IPS-18a (cell line): ENCODE measurements at regions not wholly inside any gene's neighbourhood (a gene's known extent, or its start where the extent isn't known, plus 50 kb on each side); places are given as distances from the start of the nearest gene placed in this dataset.

ENCODE experiments used
- H3K27ac ChIP-seq: one replicate; pipeline ENCODE4 v1.5.1; 2013; ENCODE audit warnings: low read length
- H3K27me3 ChIP-seq: one replicate; pipeline ENCODE4 v1.6.1; 2013; ENCODE audit warnings: mild to moderate bottlenecking, low read length; ENCODE audit not compliant: control insufficient read depth, insufficient read depth
- H3K36me3 ChIP-seq: one replicate; pipeline ENCODE4 v1.6.1; 2013; ENCODE audit warnings: low read depth, low read length; ENCODE audit not compliant: control insufficient read depth
- H3K4me1 ChIP-seq: one replicate; pipeline ENCODE4 v1.6.1; 2013; ENCODE audit warnings: low read depth, low read length; ENCODE audit not compliant: control insufficient read depth
- H3K4me3 ChIP-seq: one replicate; pipeline ENCODE4 v1.5.1; 2013; ENCODE audit warnings: low read length
- H3K9ac ChIP-seq: one replicate; pipeline ENCODE4 v1.6.1; 2013; ENCODE audit warnings: mild to moderate bottlenecking, low read length, moderate library complexity
- H3K9me3 ChIP-seq: one replicate; pipeline ENCODE4 v1.6.1; 2013; ENCODE audit warnings: low read depth, low read length; ENCODE audit not compliant: control insufficient read depth

- no peaks in the 10 kb centered on the region for H3K36me3 ChIP-seq
- no peaks in the 10 kb centered on the region for H3K27me3 ChIP-seq
- H3K9ac ChIP-seq: no peak overlapping the region
- no peaks in the 10 kb centered on the region for H3K4me1 ChIP-seq
- H3K9me3 ChIP-seq: no peaks in the 10 kb centered on the region
- no peak overlapping the region for H3K27ac ChIP-seq
- no peak overlapping the region for H3K4me3 ChIP-seq
These were observed 51.4 kb upstream of the SEC61G start for GRCh38 chr7:54810401-54810800.

DNA sequence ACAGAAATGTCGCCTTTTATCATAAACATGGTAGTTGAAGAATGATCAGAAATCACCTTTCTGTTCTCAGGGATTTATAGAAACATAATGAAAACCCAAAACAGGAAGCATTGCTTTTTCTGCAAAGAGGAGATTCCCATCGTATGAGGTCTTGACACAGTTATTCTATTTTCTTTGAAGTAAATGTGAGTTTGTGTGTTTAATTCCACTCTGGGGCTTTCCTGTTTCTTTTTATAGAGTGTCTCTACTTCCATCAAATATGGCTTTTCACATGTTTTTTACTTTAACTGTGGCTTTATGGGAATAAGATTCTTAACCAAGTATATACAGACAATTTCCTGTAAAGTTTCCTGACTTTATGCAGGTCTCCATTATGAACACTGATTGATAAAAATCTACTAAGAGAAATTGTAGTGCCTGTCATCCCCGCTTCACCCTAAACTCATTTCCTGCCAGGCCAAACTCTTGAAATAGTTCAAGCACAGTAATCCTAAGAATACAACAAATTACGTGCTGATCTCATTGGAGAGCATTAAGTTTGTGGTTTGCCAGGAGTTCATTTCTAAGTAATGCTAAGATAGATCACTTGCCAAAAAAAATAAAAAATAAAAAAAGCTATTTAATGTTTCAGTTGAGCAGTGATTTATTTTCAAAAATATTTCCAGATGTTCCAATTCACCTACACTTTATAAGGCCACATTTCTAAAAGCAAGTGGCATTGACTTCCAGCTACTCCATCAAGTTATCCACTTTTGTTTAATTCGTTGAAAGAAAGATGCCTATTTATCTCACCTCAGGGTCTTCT is 52.2 kb upstream of the SEC61G start:
- H3K27me3 ChIP-seq: no peaks in the 10 kb centered on the region
- no peak overlapping the region for H3K27ac ChIP-seq
- no peaks in the 10 kb centered on the region for H3K9me3 ChIP-seq
- no peak overlapping the region for H3K4me3 ChIP-seq
- no peaks in the 10 kb centered on the region for H3K4me1 ChIP-seq
- H3K36me3 ChIP-seq: no peaks in the 10 kb centered on the region
- no peak overlapping the region for H3K9ac ChIP-seq

- Histone ChIP-seq H3K27ac (no peak overlapping the region), H3K36me3 (no peaks in the 10 kb centered on the region), H3K27me3 (no peaks in the 10 kb centered on the region), H3K9me3 (no peaks in the 10 kb centered on the region), H3K4me1 (no peaks in the 10 kb centered on the region), H3K9ac (no peak overlapping the region), H3K4me3 (no peak overlapping the region)
These were observed 52.8 kb upstream of the SEC61G start for GRCh38 chr7:54811846-54812254.

DNA sequence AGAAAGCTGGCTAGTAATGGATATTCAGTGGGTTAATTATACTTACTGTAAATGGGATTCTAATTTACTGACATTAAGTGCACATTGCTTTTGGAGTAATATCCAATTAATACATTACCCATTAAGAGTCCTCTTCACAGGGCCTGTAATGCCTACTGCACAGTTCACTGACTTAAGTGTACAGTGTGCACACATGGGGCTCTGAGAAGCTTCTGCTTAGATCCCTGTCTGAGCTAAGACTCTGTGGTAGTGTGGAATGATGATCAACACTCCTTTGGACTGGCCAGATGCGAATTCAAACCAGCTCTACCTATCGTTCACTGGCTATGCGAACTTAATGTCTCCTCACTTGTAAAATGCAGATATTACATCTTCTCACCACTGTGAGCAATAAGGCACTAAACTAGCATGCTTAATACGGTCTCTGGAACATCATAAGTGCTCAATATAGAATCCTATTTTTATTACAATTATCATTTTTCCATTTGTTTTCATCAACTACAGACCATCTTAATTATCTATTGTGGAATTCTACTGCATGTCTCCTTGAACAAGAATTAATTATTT is 53.8 kb upstream of the SEC61G start:
- Histone ChIP-seq H3K27ac (no peak overlapping the region), H3K9ac (no peak overlapping the region), H3K27me3 (no peaks in the 10 kb centered on the region), H3K9me3 (no peaks in the 10 kb centered on the region), H3K4me3 (no peak overlapping the region), H3K4me1 (no peaks in the 10 kb centered on the region), H3K36me3 (no peaks in the 10 kb centered on the region)

DNA sequence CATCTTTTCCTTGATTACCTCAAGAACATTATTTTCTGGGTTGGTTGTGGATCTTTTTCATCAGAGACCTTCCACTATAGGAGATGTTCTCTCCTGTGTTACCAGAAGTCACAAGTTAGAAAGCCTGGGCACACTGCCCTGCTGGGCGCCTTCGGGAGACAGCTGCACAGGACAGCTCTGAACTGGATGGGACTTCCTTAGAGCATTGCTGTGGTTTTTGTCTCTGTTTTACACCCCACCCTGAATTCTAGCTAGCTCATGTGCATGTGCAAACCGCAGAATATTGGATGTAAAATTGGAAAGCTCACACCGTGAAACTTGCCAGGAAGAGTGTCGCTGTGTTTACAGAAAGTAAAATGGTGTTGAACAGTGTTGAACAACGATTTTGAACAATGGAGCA is 54.4 kb upstream of the SEC61G start:
- H3K4me3 ChIP-seq: no peak overlapping the region
- H3K4me1 ChIP-seq: no peaks in the 10 kb centered on the region
- no peaks in the 10 kb centered on the region for H3K27me3 ChIP-seq
- H3K27ac ChIP-seq: no peak overlapping the region
- no peak overlapping the region for H3K9ac ChIP-seq
- no peaks in the 10 kb centered on the region for H3K9me3 ChIP-seq
- no peaks in the 10 kb centered on the region for H3K36me3 ChIP-seq

DNA sequence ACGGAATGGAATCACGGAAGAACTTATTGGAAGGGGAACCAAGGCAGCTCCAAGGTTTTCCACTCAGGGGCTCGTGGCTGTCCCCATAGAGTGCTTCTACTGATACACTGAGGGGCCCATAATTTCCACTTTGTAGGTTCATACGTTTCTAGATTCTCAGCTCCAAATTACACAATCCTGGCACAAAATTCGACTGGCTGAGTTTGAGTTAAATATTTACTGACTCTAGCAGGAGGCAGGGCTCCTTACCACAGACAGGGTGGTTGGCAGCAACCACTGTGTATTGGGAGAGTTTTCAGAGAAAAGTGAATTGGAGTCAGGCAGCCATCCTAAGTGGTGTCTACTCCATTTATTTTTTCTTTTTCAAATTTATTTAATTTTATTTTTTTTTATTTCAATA is 55.4 kb upstream of the SEC61G start:
- H3K9ac ChIP-seq: no peak overlapping the region
- no peak overlapping the region for H3K27ac ChIP-seq

GRCh38 chr7:54817152-54817551 is 58.1 kb upstream of the SEC61G start:
- Histone ChIP-seq H3K27ac (no peak overlapping the region), H3K9ac (no peak overlapping the region), H3K4me3 (no peak overlapping the region), H3K9me3 (no peaks in the 10 kb centered on the region), H3K4me1 (no peaks in the 10 kb centered on the region), H3K27me3 (no peaks in the 10 kb centered on the region), H3K36me3 (no peaks in the 10 kb centered on the region)

More for the DNA sequence above, 55.4 kb upstream of the SEC61G start:
- H3K9me3 ChIP-seq: no peaks in the 10 kb centered on the region
- H3K27me3 ChIP-seq: no peaks in the 10 kb centered on the region
- H3K36me3 ChIP-seq: no peaks in the 10 kb centered on the region
- no peaks in the 10 kb centered on the region for H3K4me1 ChIP-seq
- no peak overlapping the region for H3K4me3 ChIP-seq

- Histone ChIP-seq H3K36me3 (no peaks in the 10 kb centered on the region), H3K9me3 (no peaks in the 10 kb centered on the region), H3K4me3 (no peak overlapping the region), H3K4me1 (no peaks in the 10 kb centered on the region), H3K9ac (no peak overlapping the region), H3K27ac (no peak overlapping the region), H3K27me3 (no peaks in the 10 kb centered on the region)
These were observed 64.8 kb upstream of the SEC61G start for GRCh38 chr7:54823776-54824175.

DNA sequence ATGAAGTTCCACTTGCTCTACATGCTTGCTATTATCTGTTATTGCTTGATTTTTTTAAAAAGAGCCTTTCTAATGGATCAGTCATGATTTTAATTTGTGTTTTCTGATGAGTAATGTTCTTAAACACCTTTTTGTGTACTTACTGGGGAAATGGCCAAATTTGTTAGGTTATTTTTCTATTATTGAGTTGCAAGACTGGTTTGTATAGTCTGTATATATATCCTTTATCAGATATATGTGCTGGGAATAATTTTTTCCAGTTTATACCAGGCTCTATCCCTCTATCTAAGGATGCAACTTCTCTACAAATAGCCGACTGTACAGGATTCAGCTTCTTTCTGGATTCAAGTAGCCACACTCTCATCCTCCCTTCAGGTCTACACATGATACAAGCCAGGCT is 65.6 kb upstream of the SEC61G start:
- no peaks in the 10 kb centered on the region for H3K36me3 ChIP-seq
- no peak overlapping the region for H3K4me3 ChIP-seq
- no peak overlapping the region for H3K27ac ChIP-seq
- H3K4me1 ChIP-seq: no peaks in the 10 kb centered on the region
- H3K27me3 ChIP-seq: no peaks in the 10 kb centered on the region
- no peaks in the 10 kb centered on the region for H3K9me3 ChIP-seq
- H3K9ac ChIP-seq: no peak overlapping the region

DNA sequence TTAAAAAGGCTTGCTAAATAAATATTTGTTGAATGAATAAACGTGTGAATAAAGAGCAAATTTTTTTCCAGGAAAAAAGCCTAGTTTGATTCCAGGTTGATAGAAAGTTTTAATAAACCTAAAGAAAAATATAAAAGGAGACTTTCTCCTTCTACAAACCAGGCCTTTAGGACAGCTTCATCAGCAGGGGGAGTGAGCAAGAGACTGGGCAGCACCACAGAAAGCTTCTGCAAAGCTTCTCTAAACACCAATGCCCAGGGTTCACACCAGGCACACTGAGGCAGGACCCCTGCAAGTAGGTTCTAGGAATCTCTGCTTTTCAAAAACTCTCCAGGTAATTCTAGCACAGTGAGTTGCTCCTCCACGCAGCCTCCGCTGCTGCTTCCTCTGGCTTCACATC is 66.4 kb upstream of the SEC61G start:
- no peak overlapping the region for H3K9ac ChIP-seq
- H3K4me3 ChIP-seq: no peak overlapping the region
- H3K4me1 ChIP-seq: no peaks in the 10 kb centered on the region

GRCh38 chr7:54827734-54828133 is 68.7 kb upstream of the SEC61G start:
- no peak overlapping the region for H3K27ac ChIP-seq
- H3K36me3 ChIP-seq: no peaks in the 10 kb centered on the region
- H3K4me3 ChIP-seq: no peak overlapping the region
- no peaks in the 10 kb centered on the region for H3K4me1 ChIP-seq
- no peak overlapping the region for H3K9ac ChIP-seq
- no peaks in the 10 kb centered on the region for H3K27me3 ChIP-seq
- H3K9me3 ChIP-seq: no peaks in the 10 kb centered on the region

More for the DNA sequence above, 66.4 kb upstream of the SEC61G start:
- Histone ChIP-seq H3K9me3 (no peaks in the 10 kb centered on the region), H3K36me3 (no peaks in the 10 kb centered on the region), H3K27ac (no peak overlapping the region), H3K27me3 (no peaks in the 10 kb centered on the region)

DNA sequence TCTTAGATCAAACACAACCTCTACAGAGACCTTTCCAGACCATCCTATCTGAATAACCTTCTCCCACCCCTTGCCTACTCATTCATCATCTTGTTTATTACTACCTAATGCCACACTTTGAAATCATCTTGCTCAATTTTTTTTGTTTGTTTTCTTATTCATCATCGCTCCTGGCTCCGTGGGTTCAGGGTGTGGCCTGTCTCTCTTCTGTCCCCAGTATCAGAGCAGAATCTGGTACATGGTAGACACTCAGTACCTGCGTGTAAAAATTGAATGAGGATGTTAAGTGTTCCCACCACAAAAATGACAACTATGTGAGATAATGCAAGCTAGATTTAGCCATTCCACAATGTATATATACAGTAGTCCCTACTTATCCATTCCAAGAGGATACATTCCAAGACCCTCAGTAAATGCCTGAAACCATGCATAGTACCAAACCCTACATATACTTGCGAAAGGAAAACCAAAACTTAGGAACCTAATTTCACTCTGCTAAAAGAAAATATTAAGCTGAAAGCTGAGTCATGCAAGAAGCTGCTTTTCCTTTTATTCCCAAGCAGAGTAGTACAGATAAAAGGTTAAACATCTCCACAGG is 72.1 kb upstream of the SEC61G start:
- Histone ChIP-seq H3K4me1 (no peaks in the 10 kb centered on the region), H3K36me3 (no peaks in the 10 kb centered on the region), H3K27ac (no peak overlapping the region), H3K9me3 (no peaks in the 10 kb centered on the region), H3K27me3 (no peaks in the 10 kb centered on the region), H3K4me3 (no peak overlapping the region), H3K9ac (no peak overlapping the region)
